NCI-H1417 (cell line): ENCODE measurements at regions not wholly inside any gene's neighbourhood (a gene's known extent, or its start where the extent isn't known, plus 50 kb on each side); places are given as distances from the start of the nearest gene placed in this dataset.

ENCODE experiments used
- DNase-seq, 3 experiments: peaks; one replicate each; lab custom pipeline; 2025; lab: John Stamatoyannopoulos, UW

DNA sequence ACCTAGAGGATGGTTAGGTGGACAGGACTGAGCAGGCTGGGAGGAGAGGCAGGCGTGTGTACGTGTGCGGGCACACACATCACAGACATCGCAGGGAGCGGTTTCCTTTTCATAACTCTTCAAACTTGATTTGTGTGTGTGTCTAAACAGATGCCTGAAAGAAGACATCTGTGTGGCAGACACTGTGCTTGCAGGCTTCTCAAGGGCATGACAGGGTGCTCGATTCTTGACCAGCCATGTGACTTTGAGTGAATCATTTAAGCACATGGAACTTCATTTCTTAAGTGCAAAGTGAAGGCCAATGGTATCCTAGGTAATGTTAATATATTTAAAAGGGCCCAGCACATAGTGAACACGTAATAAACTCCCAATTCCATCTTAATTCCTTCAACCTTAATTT lies 186.5 kb downstream of the SCP2D1 start:
- no peak for DNase-seq

DNA sequence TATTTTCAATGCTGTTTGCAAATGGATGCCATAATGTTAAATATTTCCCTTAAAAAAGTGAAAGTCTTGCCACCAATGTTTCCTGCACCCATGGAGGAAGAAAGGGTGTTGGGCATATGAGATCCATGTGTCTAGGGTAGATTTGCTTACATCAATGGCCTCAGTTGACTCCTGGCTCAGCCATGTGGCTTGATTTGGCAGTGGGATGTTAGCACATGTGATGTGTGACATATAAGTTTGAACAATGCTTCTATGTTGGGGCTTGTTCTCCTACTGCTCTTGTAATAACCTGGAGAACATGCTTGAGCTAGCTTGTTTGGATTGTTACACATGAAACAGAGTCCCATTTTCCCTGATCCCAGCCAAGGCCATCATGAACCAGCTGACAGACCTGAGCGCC lies 187.6 kb downstream of the SCP2D1 start:
- DNase-seq, result no peak

DNA sequence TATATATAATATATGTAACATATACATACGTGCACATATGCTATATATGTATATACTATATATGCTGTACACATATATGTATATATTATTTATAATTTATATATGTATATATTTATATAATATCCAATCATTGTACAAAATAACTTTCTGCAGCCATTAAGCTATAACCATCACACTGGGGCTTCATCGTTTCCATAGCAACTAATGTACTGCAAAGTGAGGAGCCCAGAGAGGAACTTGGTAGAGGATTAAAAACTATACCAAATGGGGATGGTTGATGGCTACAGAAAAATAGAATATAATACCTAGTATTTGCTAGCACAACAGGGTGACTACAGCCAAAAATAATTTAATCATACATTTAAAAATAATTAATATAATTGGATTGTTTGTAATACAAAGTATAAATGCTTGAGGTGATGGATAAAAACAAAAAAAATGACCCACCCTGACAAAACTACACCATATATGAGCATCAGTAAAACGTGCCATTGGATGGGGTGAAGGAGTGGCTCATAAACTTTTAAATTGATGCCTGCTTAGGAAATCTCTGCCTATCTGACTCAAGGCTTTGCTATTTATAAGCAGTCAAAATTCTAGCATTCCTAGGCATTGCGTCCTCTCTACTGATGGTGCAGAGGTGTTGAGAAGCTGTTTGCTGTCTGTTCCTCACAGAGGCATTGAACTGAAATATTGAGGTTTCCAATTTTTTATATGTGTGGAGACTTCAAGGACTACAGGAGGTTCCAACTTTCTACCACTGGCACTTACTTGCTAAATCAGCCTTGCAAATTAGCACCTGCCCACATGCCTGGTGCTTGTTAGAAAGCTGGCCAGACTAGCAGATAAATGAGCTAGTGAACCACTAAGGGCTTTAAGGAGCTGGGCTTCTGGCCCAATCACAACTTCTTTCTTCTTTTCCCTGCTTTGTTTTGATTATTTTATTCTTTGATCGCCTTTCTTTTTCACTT lies 190.1 kb downstream of the SCP2D1 start:
- peak in 1 of 3 experiments; percentile 8 for DNase-seq

DNA sequence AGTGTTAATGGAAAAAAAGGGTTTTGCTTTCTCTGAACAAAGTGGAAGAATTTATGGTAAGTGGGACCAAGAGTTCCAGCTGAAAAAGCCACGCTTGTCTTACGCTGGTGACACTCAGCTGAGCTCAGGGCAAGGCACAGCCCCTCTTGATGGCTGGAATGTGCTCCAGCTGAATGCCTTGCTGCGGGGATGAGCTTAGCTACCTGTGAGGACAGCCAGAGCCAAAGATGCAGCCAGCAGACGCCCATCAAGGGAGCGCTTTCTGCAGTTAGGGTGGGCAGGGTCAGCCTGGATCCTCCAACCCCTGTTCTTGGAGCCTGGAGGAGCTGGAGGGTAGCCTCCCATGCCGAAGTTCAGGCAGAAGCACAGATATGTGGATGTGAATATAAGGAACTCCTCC lies 191.4 kb downstream of the SCP2D1 start:
- peak in 1 of 3 experiments; percentile 15 for DNase-seq

DNA sequence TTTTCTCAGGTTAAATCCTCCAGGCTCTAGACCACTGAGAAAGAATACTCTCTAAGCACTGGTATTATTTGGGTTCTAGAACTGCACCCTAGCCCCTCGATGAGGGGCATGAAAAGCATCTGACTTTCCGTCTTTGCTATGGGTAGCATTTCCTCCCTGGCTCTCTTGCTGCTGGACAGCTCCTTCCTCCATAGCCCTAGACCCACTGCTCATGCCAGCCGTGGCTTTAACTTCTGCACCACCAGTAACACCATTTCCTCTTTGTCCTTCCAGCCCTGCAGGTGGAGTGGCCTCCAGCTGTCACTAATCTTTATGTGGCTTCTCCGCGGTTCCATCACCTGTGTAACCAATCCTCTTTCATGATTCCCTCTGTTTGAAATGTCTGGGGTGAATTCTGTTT lies 194.9 kb downstream of the SCP2D1 start:
- no peak for DNase-seq

DNA sequence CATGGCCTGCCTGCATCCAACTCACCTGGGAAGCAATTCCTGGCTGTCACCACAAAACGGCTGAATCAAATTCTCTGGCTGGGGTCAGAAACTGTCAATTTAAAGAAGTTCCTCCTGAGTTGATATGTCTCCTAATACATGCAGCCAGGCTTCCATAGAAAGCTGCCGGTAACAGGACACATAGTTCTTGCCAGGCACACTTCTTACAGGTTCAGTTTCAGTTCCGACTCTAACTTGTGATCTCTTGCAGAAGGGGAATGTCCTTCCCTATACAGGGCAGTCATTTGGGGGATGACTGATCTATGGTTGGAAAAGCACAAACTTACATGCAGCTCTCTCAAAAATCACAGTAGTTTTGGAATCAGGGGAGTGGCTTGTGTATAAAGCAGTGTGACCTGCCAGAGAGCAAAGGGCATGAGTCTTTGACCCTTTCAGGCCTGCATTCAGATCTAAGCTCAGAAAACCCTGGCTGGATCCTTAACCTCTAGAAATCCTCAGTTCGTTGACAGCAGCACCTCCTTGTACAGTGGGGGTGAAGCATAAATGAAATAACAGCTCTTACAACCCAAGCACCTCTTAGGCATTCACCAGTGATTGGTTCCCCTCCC lies 195.6 kb downstream of the SCP2D1 start:
- DNase-seq, result no peak

DNA sequence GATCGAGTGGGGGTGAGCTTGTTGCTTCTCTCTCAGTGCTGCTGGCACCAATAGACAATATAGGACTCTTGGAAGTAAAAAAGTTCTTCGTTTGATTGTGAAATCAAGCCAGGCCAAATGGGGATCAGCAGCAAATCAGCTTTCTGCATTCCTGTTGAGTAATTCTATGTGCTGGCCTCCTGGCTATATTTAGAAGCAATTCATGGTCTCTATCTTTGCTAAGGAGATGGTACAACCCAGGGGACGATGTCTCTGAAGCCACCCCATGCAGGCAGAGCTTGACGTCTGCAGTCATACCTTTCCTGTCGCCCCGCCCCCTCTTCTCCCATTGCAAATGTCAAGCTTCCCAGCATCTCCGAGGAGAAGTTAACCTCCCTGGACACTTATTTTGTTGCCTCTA lies 199.1 kb downstream of the SCP2D1 start:
- no peak for DNase-seq

DNA sequence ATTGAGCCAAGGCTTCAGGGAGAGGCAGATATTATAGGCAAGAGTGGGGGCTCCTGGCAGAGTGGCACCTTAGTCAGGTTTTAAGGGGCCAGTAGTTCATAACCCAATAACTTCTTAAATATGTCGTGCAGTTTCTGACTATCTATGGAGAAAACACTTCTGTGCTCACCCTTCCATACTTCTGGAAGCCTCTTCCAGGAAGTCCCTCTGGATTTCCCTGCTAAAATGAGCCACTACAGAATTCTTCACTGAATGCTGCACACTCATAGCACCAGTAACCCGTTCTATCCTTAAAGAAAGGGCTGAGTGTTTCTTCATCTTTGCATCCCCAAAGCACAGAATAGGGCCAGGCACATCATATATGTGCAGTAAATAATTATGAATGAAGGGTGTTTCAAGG lies 198.5 kb upstream of the SLC24A3 start:
- no peak for DNase-seq

DNA sequence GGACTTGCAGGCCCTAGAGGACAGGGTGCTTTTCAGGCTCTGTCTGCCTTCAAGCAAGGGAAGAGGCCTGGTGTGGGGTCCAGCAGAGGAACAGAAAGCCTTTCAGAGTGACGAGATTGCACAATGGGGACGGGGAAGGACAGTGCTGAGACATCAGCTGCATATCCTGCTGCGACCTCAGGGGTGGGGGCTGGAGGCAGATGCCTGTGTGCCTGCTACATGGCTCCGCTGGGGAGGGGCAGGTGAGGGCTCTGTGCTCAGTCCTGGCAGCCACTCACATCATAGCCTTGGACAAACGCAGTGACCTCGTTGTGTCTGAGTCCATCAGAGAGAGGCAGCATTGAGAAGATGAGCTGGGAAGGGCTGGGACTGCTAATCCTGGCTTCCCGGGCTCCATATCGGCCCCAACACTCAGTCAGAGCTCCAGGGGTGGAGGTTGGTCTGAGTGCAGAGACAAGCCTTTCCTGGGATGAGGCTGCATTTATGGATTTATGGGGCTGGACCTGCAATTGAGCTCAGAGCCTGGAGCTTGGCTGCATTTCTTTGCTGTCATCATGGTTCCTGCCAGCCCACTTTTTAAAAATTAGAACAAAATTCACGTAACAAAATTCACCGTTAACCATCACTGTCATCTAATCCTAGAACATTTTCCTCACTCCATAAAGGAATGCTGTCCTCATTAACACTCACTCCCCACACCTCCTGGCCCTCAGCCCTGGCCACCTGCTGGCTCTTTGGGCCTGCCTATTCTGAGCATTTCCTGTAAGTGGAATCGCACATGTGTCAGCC lies 196.9 kb upstream of the SLC24A3 start:
- no peak for DNase-seq

DNA sequence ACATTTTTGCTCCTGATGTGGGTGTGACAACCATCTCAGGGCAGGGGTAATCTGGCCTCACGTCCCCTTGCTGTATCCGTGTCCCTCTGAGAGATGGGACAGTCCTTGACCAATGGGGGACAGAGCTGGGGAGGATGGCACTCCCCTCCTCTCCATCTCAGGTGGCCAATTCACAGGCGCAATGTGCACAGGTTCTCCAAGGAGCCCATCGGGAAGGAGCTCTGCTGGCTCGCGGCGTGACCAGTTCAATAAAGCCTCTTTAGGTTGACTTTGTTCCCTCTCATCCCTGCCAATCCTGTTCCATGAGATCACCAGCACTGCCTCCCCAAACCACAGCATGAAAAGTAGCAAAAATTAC lies 196.3 kb upstream of the SLC24A3 start:
- no peak for DNase-seq

DNA sequence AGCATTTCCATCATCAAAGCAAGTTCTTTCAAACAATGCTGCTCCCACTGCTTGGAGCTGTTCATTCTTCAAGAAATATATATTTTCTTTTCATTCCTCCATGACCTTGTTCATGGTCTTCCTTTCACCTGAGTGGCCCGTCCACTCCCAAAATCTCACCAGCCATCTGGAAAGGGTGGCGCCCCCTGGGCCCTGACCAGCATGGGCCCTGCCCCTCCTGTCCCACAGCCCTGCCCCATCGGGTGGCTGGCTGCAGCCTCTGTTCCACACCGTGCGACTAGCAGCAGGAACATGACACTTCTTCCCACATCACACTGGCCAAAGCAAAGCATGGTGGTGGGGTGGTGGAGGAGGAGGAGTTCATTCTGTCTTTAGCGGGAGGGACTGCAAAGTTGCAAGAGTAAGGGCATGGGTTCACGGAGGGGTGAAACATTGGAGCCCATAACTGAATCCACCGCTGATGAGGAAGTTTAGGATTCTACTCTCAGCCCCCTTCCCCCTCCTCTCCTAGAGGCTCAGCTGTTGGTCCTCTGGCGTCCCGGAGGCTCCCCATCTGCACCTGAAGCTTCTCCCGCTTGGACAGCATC lies 195.2 kb upstream of the SLC24A3 start:
- DNase-seq, result no peak

DNA sequence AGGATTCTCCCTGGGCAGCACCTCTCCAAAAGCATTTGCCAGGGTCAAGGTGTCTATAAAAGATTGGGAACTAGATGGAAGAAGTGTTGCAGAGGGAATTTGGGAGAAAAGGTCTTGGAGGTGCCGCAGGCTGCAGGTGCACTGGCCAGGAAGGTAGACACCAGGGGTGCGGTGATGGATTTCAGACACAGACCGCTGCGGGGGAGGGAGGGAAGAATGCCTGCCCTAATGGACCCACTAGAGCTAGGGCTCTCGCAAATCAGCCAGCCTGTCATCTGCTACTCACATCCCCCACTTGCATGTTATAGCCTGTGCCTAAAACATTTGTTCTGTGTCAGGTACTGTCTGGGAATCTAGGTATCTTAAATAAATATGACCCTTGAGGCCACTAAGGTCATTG lies 193.6 kb upstream of the SLC24A3 start:
- DNase-seq, result peak in 1 of 3 experiments; percentile 29

DNA sequence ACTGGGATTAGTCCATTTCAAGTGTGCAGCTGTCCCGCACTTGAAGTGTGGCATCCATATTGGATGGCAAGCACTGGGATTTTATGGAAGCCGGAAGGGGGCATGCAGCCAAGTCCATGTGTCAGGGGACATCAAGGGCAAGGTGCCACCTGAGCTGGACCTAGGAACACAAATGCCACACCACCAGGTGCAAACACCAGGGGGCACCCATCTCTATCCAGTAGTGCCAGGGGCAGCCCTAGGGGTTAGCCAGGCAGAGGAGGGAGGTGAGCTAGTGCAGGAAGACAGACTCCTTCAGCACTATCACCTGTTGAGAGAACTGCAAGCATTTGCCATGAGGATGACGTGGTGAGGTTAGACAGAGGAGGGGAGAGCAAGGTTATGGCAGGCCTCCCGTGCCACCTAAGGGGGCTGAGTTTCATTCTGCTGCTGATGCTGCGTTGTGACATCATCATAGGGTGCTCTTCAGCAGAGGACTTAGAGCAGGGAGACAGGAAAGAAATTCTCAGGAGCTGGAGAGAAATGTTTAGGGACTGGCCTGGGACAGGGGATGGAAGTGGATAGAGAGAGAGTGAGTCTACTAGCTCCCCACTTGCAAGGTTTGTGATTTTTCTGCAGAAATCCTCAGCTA lies 192.6 kb upstream of the SLC24A3 start:
- no peak for DNase-seq

DNA sequence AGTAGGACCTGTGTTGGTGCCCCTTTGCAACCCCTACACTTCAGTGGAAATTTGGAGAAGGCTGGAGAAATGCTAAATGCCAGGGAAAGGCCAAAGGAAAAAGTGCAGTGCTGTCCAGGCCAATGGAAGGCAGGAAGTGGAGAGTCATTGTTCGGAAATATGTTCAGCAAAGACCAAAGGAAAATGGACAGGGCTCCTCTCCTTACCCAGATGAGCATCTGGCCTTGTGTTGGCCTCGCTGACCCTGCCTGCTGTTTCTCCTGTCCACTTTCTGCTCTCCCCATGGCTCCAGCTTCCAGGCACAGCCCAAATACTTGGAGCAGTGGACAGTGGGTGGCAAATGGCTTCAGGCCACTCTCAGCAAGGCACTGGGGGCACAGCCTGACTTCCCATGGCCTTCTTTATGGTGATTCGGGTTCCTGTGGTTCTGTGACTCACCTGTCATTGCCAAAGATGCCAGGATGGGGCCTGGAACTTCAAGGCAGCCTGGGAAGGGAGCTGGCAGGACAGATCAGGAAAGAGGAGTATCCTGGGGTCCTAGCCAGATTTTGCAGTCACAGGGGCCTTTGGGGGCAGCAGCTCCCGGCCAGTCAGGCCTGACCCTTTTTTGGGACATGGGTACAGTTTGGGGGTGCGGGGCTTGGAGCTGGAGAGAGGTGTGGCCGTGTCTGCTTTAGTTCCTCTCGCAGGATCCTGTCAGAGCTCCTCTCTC lies 190.9 kb upstream of the SLC24A3 start:
- no peak for DNase-seq

DNA sequence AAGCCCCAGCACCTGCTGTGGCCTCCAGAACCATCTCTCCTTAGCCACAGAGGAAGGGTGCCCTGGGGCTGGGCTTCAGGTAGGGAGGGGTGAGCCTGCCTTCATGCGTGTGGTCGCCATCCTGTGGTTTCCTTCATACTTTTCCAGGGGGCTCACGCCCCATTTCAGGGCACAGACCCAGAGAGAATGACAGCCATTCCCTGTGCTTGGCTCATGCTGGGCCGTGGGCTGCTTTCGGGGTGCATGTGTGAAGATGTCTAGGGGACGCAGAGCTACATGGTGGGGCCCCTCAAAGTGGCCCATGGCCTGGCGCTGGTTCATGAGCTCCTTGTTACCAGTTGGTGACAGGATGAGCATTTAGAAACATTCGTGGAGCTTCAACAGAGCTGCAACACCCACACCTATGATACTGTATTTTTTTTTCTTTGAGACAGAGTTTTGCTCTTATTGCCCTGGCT lies 190.3 kb upstream of the SLC24A3 start:
- no peak for DNase-seq

DNA sequence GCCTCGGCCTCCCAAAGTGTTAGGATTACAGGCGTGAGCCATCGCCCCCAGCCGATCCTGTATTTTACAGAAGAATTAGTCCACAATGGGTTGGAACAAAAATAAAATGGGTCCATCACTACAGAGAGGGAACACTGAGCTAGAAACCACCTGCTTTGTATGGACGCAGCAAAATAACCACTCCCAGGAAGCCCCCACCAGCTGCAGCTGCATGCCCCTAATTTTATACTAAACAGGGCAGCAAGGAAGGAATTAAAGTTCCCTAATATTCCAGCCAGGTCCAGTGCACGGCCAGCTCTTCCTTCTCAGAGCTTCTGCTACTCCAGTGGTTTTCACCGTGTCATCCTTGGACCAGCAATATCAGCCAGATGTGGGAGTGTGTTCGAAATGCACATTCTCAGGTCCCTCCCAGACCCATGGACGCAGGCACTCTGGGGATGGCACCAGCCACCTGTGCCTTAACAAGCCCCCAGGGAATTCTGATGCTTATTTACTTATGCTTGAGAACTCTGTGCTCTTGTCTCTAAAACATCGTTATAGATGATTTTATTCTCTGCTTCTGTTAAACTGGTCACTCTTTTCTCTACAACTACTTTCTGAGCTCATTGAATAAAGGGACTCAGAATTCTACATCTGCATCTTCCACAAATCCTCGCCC lies 189.5 kb upstream of the SLC24A3 start:
- DNase-seq, result peak in 2 of 3 experiments; percentile 10 to 33

DNA sequence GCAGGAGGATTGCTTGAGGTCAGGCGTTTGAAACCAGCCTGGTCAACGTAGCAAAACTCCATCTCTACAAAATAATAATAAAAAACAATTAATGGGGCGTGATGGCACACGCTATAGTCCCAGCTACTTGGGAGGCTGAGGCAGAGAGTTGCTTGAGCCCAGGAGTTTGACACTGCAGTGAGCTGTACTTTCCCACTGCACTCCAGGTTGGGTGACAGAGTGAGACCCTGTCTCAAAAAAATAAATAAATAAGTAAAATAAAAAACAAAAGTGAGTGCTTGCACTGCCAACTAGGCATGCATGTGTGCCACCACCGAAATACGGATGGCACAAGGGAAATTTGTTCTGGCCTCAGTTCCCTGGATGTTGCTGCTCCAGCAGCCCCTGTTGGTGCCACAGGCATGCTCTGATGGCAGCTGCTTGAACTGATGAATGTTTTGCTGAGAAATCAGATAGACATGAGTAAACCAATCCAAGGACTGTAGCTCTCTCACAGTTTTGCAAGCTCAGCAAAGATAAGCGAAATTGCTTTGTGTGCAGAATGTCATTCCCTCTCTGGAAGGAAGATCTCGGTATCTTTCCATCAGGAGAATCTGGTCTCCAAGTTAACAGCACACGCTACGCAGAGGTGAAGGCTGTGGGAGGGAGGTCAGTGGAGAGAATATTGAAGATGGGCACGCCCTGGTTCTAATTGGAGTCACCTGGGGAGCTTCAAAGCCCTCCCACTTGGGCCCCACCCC lies 188.0 kb upstream of the SLC24A3 start:
- DNase-seq, result peak in 1 of 3 experiments; percentile 29

DNA sequence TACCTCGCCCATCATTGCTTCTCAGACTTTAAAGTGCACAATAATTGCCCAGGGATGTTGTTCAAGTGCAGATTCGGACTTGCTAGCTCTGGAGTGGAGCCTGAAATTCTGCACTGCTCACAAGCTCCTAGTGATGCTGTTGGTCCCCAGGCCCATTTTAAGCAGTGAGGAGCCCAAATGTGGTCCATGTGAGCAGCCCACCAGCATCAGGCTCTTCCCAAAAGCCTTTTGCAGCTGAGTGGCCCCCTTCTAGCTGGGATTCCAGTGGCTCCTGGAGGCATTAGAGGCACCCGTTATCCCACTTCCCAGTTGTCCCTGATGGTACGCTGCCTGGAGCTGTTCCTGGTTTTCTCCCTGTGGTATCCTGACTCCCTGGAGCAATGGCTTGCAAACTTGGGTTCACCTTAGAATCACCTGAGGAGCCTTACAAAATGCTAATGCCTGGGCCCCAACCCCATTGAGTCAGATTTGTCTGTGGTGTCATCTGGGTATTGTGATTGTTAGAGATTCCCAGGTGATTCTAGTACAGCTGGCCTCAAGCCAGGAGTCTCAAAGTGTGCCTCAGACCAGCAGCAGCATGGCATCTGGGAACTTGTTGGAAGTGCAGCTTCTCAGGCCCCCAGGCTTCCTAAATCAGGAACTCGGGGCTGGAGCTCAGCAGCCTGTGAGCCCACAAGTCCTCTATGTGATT lies 186.9 kb upstream of the SLC24A3 start:
- no peak for DNase-seq
